ENCODE measurements at regions not wholly inside any gene's neighbourhood (a gene's known extent, or its start where the extent isn't known, plus 50 kb on each side); places are given as distances from the start of the nearest gene placed in this dataset.

GRCh38 chr3:17941152-17941551, 198.7 kb upstream of the TBC1D5 start:
- Histone ChIP-seq H2AFZ (ENCODE audit: low read depth, low read length) (no peak overlapping the region), H3K4me1 (ENCODE audit: control insufficient read depth, insufficient read depth, low read depth, low read length) (no peaks in the 10 kb centered on the region), H2BK12ac (ENCODE audit: low read length in 2 of 2) (no peak overlapping the region), H3K79me1 (replicated peaks; ENCODE audit: low read length, poor library complexity, severe bottlenecking) (no peaks in the 10 kb centered on the region), H3K27ac (ENCODE audit: low read length, poor library complexity, severe bottlenecking) (no peak overlapping the region), H3K23ac (ENCODE audit: low read length in 2 of 2) (no peak overlapping the region), H2AK5ac (ENCODE audit: low read length, severe bottlenecking) (no peak overlapping the region), H3K9me3 (ENCODE audit: control insufficient read depth, low read length) (no peaks in the 10 kb centered on the region), H2BK120ac (ENCODE audit: low read depth, low read length) (no peak overlapping the region), H3K27me3 (ENCODE audit: control insufficient read depth in 1 of 2, insufficient read depth in 1 of 2, low read length in 2 of 2) (peaks cover 0 to 4% of the 10 kb centered on the region in 2 experiments), H3K18ac (ENCODE audit: low read depth in 1 of 2, low read length in 2 of 2) (no peak overlapping the region), H3K14ac (ENCODE audit: low read length in 2 of 2) (no peak overlapping the region), H4K8ac (ENCODE audit: low read length) (no peak overlapping the region), H3K4me3 (ENCODE audit: insufficient read depth in 1 of 2, low read depth in 1 of 2, low read length in 2 of 2) (no peak overlapping the region), H3K9ac (ENCODE audit: low read length) (no peak overlapping the region), H3K4ac (ENCODE audit: low read depth in 1 of 2, low read length in 2 of 2) (no peak overlapping the region), H2BK15ac (ENCODE audit: low read depth, poor library complexity, severe bottlenecking) (no peak overlapping the region), H2BK5ac (ENCODE audit: low read depth, low read length, poor library complexity, severe bottlenecking) (no peak overlapping the region), H3K36me3 (ENCODE audit: control insufficient read depth in 1 of 2, insufficient read depth in 2 of 2, low read depth in 1 of 2, low read length in 2 of 2) (no peaks in the 10 kb centered on the region), H3K4me2 (ENCODE audit: low read length, poor library complexity, severe bottlenecking) (no peak overlapping the region), H4K91ac (ENCODE audit: low read length) (no peak overlapping the region)
- no CpG with 5 or more reads among the region's 2 CpGs for WGBS
- DNase-seq, result no peak

- no peak for DNase-seq
- Histone ChIP-seq H3K79me1 (replicated peaks; ENCODE audit: low read length, poor library complexity, severe bottlenecking) (no peaks in the 10 kb centered on the region), H2BK15ac (ENCODE audit: low read depth, poor library complexity, severe bottlenecking) (no peak overlapping the region), H3K4me2 (ENCODE audit: low read length, poor library complexity, severe bottlenecking) (no peak overlapping the region), H3K4me1 (ENCODE audit: control insufficient read depth, insufficient read depth, low read depth, low read length) (no peaks in the 10 kb centered on the region), H2AK5ac (ENCODE audit: low read length, severe bottlenecking) (no peak overlapping the region), H3K14ac (ENCODE audit: low read length in 2 of 2) (no peak overlapping the region), H2BK12ac (ENCODE audit: low read length in 2 of 2) (no peak overlapping the region), H3K36me3 (ENCODE audit: control insufficient read depth in 1 of 2, insufficient read depth in 2 of 2, low read depth in 1 of 2, low read length in 2 of 2) (no peaks in the 10 kb centered on the region), H3K18ac (ENCODE audit: low read depth in 1 of 2, low read length in 2 of 2) (no peak overlapping the region), H3K27me3 (ENCODE audit: control insufficient read depth in 1 of 2, insufficient read depth in 1 of 2, low read length in 2 of 2) (peaks cover 0 to 7% of the 10 kb centered on the region in 2 experiments), H4K8ac (ENCODE audit: low read length) (no peak overlapping the region), H2BK5ac (ENCODE audit: low read depth, low read length, poor library complexity, severe bottlenecking) (no peak overlapping the region), H3K4ac (ENCODE audit: low read depth in 1 of 2, low read length in 2 of 2) (no peak overlapping the region), H3K27ac (ENCODE audit: low read length, poor library complexity, severe bottlenecking) (no peak overlapping the region), H3K9me3 (ENCODE audit: control insufficient read depth, low read length) (no peaks in the 10 kb centered on the region), H3K4me3 (ENCODE audit: insufficient read depth in 1 of 2, low read depth in 1 of 2, low read length in 2 of 2) (no peak overlapping the region), H3K9ac (ENCODE audit: low read length) (no peak overlapping the region), H3K23ac (ENCODE audit: low read length in 2 of 2) (no peak overlapping the region), H2AFZ (ENCODE audit: low read depth, low read length) (no peak overlapping the region), H2BK120ac (ENCODE audit: low read depth, low read length) (no peak overlapping the region), H4K91ac (ENCODE audit: low read length) (no peak overlapping the region)
- WGBS, result 95% methylated on average over 16 of the region's 16 CpGs
These were observed 196.7 kb upstream of the TBC1D5 start for GRCh38 chr3:17939157-17939556.

- H3K27me3 ChIP-seq (ENCODE audit: control insufficient read depth in 1 of 2, insufficient read depth in 1 of 2, low read length in 2 of 2), result peaks cover 0 to 7% of the 10 kb centered on the region in 2 experiments
- no peak for DNase-seq
- H2AFZ ChIP-seq (ENCODE audit: low read depth, low read length), result no peak overlapping the region
- no peaks in the 10 kb centered on the region for H3K36me3 ChIP-seq (ENCODE audit: control insufficient read depth in 1 of 2, insufficient read depth in 2 of 2, low read depth in 1 of 2, low read length in 2 of 2)
- no peak overlapping the region for H3K4ac ChIP-seq (ENCODE audit: low read depth in 1 of 2, low read length in 2 of 2)
- WGBS, result 89% methylated on average over 3 of the region's 3 CpGs
- no peak overlapping the region for H3K27ac ChIP-seq (ENCODE audit: low read length, poor library complexity, severe bottlenecking)
- no peak overlapping the region for H2BK120ac ChIP-seq (ENCODE audit: low read depth, low read length)
- H3K4me2 ChIP-seq (ENCODE audit: low read length, poor library complexity, severe bottlenecking), result no peak overlapping the region
- no peak overlapping the region for H4K91ac ChIP-seq (ENCODE audit: low read length)
- no peaks in the 10 kb centered on the region for H3K9me3 ChIP-seq (ENCODE audit: control insufficient read depth, low read length)
- no peaks in the 10 kb centered on the region for H3K79me1 ChIP-seq (replicated peaks; ENCODE audit: low read length, poor library complexity, severe bottlenecking)
- no peaks in the 10 kb centered on the region for H3K4me1 ChIP-seq (ENCODE audit: control insufficient read depth, insufficient read depth, low read depth, low read length)
- H3K18ac ChIP-seq (ENCODE audit: low read depth in 1 of 2, low read length in 2 of 2), result no peak overlapping the region
- no peak overlapping the region for H2BK5ac ChIP-seq (ENCODE audit: low read depth, low read length, poor library complexity, severe bottlenecking)
- H3K14ac ChIP-seq (ENCODE audit: low read length in 2 of 2), result no peak overlapping the region
- no peak overlapping the region for H2AK5ac ChIP-seq (ENCODE audit: low read length, severe bottlenecking)
- H2BK15ac ChIP-seq (ENCODE audit: low read depth, poor library complexity, severe bottlenecking), result no peak overlapping the region
- H2BK12ac ChIP-seq (ENCODE audit: low read length in 2 of 2), result no peak overlapping the region
- no peak overlapping the region for H3K9ac ChIP-seq (ENCODE audit: low read length)
- no peak overlapping the region for H3K23ac ChIP-seq (ENCODE audit: low read length in 2 of 2)
- no peak overlapping the region for H3K4me3 ChIP-seq (ENCODE audit: insufficient read depth in 1 of 2, low read depth in 1 of 2, low read length in 2 of 2)
- no peak overlapping the region for H4K8ac ChIP-seq (ENCODE audit: low read length)
These were observed 195.9 kb upstream of the TBC1D5 start for GRCh38 chr3:17938313-17938712.

GRCh38 chr3:17936736-17937480, 194.5 kb upstream of the TBC1D5 start:
- H3K79me1 ChIP-seq (replicated peaks; ENCODE audit: low read length, poor library complexity, severe bottlenecking), result no peaks in the 10 kb centered on the region
- no peak overlapping the region for H4K91ac ChIP-seq (ENCODE audit: low read length)
- H2BK5ac ChIP-seq (ENCODE audit: low read depth, low read length, poor library complexity, severe bottlenecking), result no peak overlapping the region
- H2BK15ac ChIP-seq (ENCODE audit: low read depth, poor library complexity, severe bottlenecking), result no peak overlapping the region
- H2BK120ac ChIP-seq (ENCODE audit: low read depth, low read length), result no peak overlapping the region
- H3K18ac ChIP-seq (ENCODE audit: low read depth in 1 of 2, low read length in 2 of 2), result no peak overlapping the region
- H2BK12ac ChIP-seq (ENCODE audit: low read length in 2 of 2), result no peak overlapping the region
- no peak overlapping the region for H3K4me2 ChIP-seq (ENCODE audit: low read length, poor library complexity, severe bottlenecking)
- no peak overlapping the region for H2AK5ac ChIP-seq (ENCODE audit: low read length, severe bottlenecking)
- peaks cover 0 to 7% of the 10 kb centered on the region in 2 experiments for H3K27me3 ChIP-seq (ENCODE audit: control insufficient read depth in 1 of 2, insufficient read depth in 1 of 2, low read length in 2 of 2)
- no peak overlapping the region for H3K14ac ChIP-seq (ENCODE audit: low read length in 2 of 2)
- H3K4ac ChIP-seq (ENCODE audit: low read depth in 1 of 2, low read length in 2 of 2), result no peak overlapping the region
- H3K9ac ChIP-seq (ENCODE audit: low read length), result no peak overlapping the region
- no peak overlapping the region for H3K4me3 ChIP-seq (ENCODE audit: insufficient read depth in 1 of 2, low read depth in 1 of 2, low read length in 2 of 2)
- H3K23ac ChIP-seq (ENCODE audit: low read length in 2 of 2), result no peak overlapping the region
- H3K9me3 ChIP-seq (ENCODE audit: control insufficient read depth, low read length), result no peaks in the 10 kb centered on the region
- DNase-seq, result no peak
- no peak overlapping the region for H3K27ac ChIP-seq (ENCODE audit: low read length, poor library complexity, severe bottlenecking)
- no peak overlapping the region for H4K8ac ChIP-seq (ENCODE audit: low read length)
- no peaks in the 10 kb centered on the region for H3K4me1 ChIP-seq (ENCODE audit: control insufficient read depth, insufficient read depth, low read depth, low read length)
- H2AFZ ChIP-seq (ENCODE audit: low read depth, low read length), result no peak overlapping the region
- H3K36me3 ChIP-seq (ENCODE audit: control insufficient read depth in 1 of 2, insufficient read depth in 2 of 2, low read depth in 1 of 2, low read length in 2 of 2), result no peaks in the 10 kb centered on the region
- 79% methylated on average over 5 of the region's 6 CpGs for WGBS

Measured in mesenchymal stem cell (in vitro differentiated cells and primary cell).